Suprapubic skin (tissue), 4 donors: ENCODE measurements at regions not wholly inside any gene's neighbourhood (a gene's known extent, or its start where the extent isn't known, plus 50 kb on each side); places are given as distances from the start of the nearest gene placed in this dataset.

Experiments
- DNase-seq, 2 donors: peaks; one replicate each; pipeline ENCODE4 v3.0.0-alpha.2; 2019; ENCODE audit warnings: low spot score in 2 of 2
- H3K27ac ChIP-seq: fragments of 200-600 bp; sonication (generic); one replicate; pipeline ENCODE4 v1.5.1; 2019
- H3K27me3 ChIP-seq: fragments of 200-600 bp; sonication (generic); one replicate; pipeline ENCODE4 v1.5.1; 2019
- H3K36me3 ChIP-seq: fragments of 200-600 bp; sonication (generic); one replicate; pipeline ENCODE4 v1.5.1; 2019
- H3K4me1 ChIP-seq: fragments of 200-600 bp; sonication (generic); one replicate; pipeline ENCODE4 v1.5.1; 2019
- H3K4me3 ChIP-seq: fragments of 200-600 bp; sonication (generic); one replicate; pipeline ENCODE4 v1.5.1; 2019; ENCODE audit warnings: mild to moderate bottlenecking
- H3K9me3 ChIP-seq: fragments of 200-600 bp; sonication (generic); one replicate; pipeline ENCODE4 v1.5.1; 2019
- EP300 ChIP-seq: sonication (generic); formaldehyde crosslinking; IDR thresholded peaks from one replicate; pipeline ENCODE4 v1.6.1; 2017; ENCODE audit warnings: antibody characterized with exemption
- POLR2A ChIP-seq, 2 donors: fragments of 450-650 bp; IDR thresholded peaks; one replicate each; pipeline ENCODE4 v1.6.1; 2017; ENCODE audit warnings: antibody characterized with exemption in 2 of 2, mild to moderate bottlenecking in 2 of 2, moderate library complexity in 2 of 2
- POLR2AphosphoS5 ChIP-seq, 3 donors: sonication (generic); formaldehyde crosslinking; IDR thresholded peaks; one replicate each; pipeline ENCODE4 v1.6.1; 2017; ENCODE audit warnings: antibody characterized with exemption in 3 of 3
- WGBS: methylation state at CpG from one replicate; pipeline ENCODE4 v1.1.5; 2018; 5-methylcytosine and 5-hydroxymethylcytosine counted together
- TF ChIP-seq, protein P1 (sequence below), 2 donors: fragments of 200-600 bp in 1 of 2; fragments of 450-650 bp in 1 of 2; sonication (generic) in 1 of 2; IDR thresholded peaks; one replicate each; pipeline ENCODE4 v1.5.1; 2016 to 2019; ENCODE audit warnings: antibody characterized with exemption in 2 of 2, mild to moderate bottlenecking in 1 of 2, moderate library complexity in 1 of 2

DNA sequence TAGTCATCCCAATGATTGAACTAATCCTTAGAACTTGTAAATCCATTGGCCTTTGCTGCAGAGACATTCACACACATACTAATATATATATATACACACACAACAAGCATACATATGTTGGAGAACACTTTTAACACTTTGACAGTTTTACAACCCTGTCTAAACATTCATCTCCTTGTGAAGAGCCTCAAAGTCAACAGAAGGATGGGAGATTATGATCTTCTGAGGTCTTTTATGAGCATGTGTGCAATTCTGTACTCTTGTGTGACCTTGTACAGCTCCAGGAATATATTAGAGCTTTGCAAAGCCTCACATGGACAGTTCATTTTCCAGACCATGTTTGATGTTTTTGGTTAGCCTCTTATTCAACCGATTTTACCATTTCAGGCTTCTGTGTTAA, 589.0 kb downstream of the NXPH1 start:
- Histone ChIP-seq H3K36me3 (no peaks in the 10 kb centered on the region), H3K27me3 (no peaks in the 10 kb centered on the region), H3K27ac (no peak overlapping the region), H3K4me3 (no peak overlapping the region), H3K4me1 (no peaks in the 10 kb centered on the region), H3K9me3 (peaks cover 3% of the 10 kb centered on the region)
- TF ChIP-seq, protein P1, sequence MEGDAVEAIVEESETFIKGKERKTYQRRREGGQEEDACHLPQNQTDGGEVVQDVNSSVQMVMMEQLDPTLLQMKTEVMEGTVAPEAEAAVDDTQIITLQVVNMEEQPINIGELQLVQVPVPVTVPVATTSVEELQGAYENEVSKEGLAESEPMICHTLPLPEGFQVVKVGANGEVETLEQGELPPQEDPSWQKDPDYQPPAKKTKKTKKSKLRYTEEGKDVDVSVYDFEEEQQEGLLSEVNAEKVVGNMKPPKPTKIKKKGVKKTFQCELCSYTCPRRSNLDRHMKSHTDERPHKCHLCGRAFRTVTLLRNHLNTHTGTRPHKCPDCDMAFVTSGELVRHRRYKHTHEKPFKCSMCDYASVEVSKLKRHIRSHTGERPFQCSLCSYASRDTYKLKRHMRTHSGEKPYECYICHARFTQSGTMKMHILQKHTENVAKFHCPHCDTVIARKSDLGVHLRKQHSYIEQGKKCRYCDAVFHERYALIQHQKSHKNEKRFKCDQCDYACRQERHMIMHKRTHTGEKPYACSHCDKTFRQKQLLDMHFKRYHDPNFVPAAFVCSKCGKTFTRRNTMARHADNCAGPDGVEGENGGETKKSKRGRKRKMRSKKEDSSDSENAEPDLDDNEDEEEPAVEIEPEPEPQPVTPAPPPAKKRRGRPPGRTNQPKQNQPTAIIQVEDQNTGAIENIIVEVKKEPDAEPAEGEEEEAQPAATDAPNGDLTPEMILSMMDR (IDR thresholded peaks at IDR 0.05) = no peak
- no peak for TF ChIP-seq POLR2AphosphoS5 (IDR thresholded peaks at IDR 0.05)
- no peak for TF ChIP-seq POLR2A (IDR thresholded peaks at IDR 0.05)
- TF ChIP-seq EP300 = no peak
- 68% methylated on average over 1 of the region's 1 CpG for WGBS
- no peak for DNase-seq

DNA sequence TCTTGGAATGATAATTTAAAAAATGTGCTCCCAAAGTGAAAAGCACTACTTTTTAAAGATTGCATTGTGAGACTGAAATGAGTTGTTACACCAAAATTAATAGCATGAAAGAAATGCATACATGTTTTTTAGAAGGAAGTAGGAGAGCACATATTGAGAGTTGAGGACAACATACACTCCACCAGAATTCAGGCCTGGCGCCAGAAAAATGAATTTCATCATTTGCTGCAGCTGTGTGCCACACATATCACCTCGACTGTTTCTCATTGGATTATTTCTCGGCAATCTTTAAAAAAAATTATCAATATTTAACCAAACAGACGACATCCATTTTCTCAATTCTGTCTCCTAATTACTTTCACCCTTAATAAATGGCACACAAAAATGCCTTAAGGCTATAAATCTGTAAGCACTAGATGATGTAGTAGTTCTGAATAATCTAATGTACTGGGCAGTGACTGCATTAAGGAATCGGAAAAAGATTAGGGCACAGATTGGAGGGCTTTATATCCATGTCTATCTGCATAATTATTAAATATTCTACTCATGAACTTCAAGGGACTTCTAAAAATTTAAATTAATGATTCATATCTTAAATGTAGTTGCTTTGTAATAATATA, 590.4 kb downstream of the NXPH1 start:
- WGBS = 47% methylated on average over 5 of the region's 5 CpGs
- Histone ChIP-seq H3K27me3 (no peaks in the 10 kb centered on the region), H3K9me3 (peaks cover 3% of the 10 kb centered on the region), H3K4me3 (no peak overlapping the region), H3K36me3 (no peaks in the 10 kb centered on the region), H3K4me1 (no peaks in the 10 kb centered on the region), H3K27ac (no peak overlapping the region)
- no peak for TF ChIP-seq POLR2AphosphoS5 (IDR thresholded peaks at IDR 0.05)
- TF ChIP-seq POLR2A (IDR thresholded peaks at IDR 0.05) = no peak
- TF ChIP-seq EP300 = no peak
- TF ChIP-seq, protein P1 (IDR thresholded peaks at IDR 0.05) = no peak
- no peak for DNase-seq

DNA sequence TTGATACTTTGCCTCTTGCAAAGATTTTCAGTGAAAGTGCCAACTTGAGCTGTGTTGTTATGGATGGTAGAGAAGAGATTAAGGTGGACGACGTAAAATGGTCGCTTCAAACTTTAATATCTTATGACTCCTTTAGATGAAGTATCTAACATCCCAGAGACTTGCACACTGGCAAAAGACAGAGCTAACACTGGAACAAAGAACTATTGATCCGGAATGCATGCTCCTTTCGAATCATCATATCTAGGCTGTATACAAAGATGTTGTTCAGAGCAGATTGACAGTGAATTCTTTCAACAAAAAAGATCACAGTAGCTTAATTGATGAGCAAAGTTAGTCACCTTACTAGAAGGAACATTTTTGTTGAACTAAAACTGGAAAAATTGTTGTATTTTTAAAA, 592.7 kb downstream of the NXPH1 start:
- Histone ChIP-seq H3K36me3 (no peaks in the 10 kb centered on the region), H3K4me3 (no peak overlapping the region), H3K4me1 (no peaks in the 10 kb centered on the region), H3K9me3 (peaks cover 3% of the 10 kb centered on the region), H3K27ac (no peak overlapping the region), H3K27me3 (no peaks in the 10 kb centered on the region)
- no peak for DNase-seq
- TF ChIP-seq EP300 = no peak
- TF ChIP-seq POLR2AphosphoS5 (IDR thresholded peaks at IDR 0.05) = no peak
- TF ChIP-seq, protein P1 (IDR thresholded peaks at IDR 0.05) = no peak
- no peak for TF ChIP-seq POLR2A (IDR thresholded peaks at IDR 0.05)
- 93% methylated on average over 5 of the region's 5 CpGs for WGBS

DNA sequence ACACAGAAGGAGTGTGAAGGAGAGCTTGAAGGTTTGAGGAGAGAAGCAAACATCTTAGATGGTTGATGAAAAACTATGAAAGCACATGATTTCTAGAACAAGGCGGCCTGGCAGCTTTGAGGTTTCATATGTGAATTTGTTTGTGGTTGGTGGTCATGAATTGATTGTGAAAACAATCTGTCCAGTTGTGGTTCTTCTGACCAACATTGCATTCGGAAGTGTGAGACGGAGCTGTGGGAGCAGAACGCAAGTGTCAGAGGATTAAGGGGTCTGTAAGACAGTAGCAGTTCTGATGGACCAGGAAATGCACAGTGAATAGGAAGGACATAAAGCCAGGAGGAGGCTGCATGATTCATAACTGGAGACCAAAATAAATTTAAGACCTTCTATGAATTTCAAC, 594.6 kb downstream of the NXPH1 start:
- Histone ChIP-seq H3K27ac (no peak overlapping the region), H3K4me1 (no peaks in the 10 kb centered on the region), H3K4me3 (no peak overlapping the region), H3K9me3 (peaks cover 3% of the 10 kb centered on the region), H3K27me3 (no peaks in the 10 kb centered on the region), H3K36me3 (no peaks in the 10 kb centered on the region)
- DNase-seq = no peak
- WGBS = 88% methylated on average over 4 of the region's 4 CpGs
- TF ChIP-seq POLR2AphosphoS5 (IDR thresholded peaks at IDR 0.05) (no peak), POLR2A (IDR thresholded peaks at IDR 0.05) (no peak), EP300 (no peak)
- TF ChIP-seq, protein P1 (IDR thresholded peaks at IDR 0.05) = no peak

DNA sequence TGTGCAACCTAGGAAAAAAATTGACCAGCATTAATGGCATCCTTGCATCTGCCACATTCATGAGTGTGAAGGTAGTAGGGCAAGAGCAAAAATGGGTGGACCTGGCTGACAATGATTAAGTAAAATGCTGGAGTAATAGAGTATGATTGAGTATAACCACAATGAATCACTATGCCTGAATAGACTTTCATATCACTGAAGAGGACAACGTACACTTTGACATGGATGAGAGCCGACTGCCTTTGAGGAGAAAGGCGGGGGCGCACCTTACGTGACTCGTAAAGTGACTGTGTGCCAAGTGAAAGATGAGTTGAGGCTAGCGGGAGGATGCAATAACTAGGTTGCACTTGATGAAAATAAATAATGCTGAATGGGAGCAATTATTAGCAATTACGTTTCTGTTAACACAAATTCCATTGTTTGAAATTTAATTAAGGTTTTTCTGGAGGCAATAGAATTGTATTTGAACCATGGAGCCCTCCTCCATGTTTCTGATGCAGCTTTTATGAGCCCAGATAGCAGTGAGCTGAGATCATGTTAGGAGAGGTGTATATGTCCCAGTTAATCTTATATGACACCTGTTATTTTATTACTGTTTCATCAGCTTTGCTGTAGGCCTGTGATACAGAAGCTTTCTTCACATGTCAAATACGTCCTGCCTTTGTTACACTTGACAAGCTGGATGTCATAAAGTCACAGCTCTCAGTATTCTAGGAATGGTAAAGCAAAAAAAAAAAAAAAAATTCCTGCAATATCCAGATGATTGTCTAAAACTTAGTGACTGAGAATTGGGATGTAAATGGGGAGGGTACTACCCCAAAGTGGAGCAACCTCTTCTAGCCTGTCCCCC, 596.5 kb downstream of the NXPH1 start:
- TF ChIP-seq POLR2AphosphoS5 (IDR thresholded peaks at IDR 0.05) = no peak
- no peak for TF ChIP-seq EP300
- TF ChIP-seq, protein P1 (IDR thresholded peaks at IDR 0.05) = no peak
- no peak for TF ChIP-seq POLR2A (IDR thresholded peaks at IDR 0.05)
- Histone ChIP-seq H3K27me3 (no peaks in the 10 kb centered on the region), H3K9me3 (peaks cover 2% of the 10 kb centered on the region), H3K4me3 (no peak overlapping the region), H3K27ac (no peak overlapping the region), H3K36me3 (no peaks in the 10 kb centered on the region), H3K4me1 (no peaks in the 10 kb centered on the region)
- 67% methylated on average over 9 of the region's 9 CpGs for WGBS
- no peak for DNase-seq
